SK-N-SH (cell line): ENCODE measurements at regions not wholly inside any gene's neighbourhood (a gene's known extent, or its start where the extent isn't known, plus 50 kb on each side); places are given as distances from the start of the nearest gene placed in this dataset.

ENCODE experiments used
- EP300 ChIP-seq, 2 experiments: IDR thresholded peaks; 2 replicates each; pipeline versions ENCODE4 v1.4.0 to v1.6.1; 2012; ENCODE audit warnings: borderline replicate concordance in 1 of 2, low read depth in 1 of 2, low read length in 1 of 2
- EZH2phosphoT487 ChIP-seq: fragments of 200-600 bp; sonication (generic); IDR thresholded peaks from 2 replicates; pipeline ENCODE4 v1.6.1; 2017; ENCODE audit warnings: low read depth, mixed run types, mild to moderate bottlenecking, antibody characterized with exemption, moderate library complexity, borderline replicate concordance
- FOSL2 ChIP-seq: IDR thresholded peaks from 2 replicates; pipeline ENCODE4 v1.4.0; 2012; ENCODE audit warnings: low read depth, mild to moderate bottlenecking, moderate library complexity, borderline replicate concordance
- JUND ChIP-seq: IDR thresholded peaks from 2 replicates; pipeline ENCODE4 v1.4.0; 2012
- MXI1 ChIP-seq: IDR thresholded peaks from 2 replicates; pipeline ENCODE4 v1.6.1; 2012; ENCODE audit warnings: mild to moderate bottlenecking, low read depth, low read length, improper control_type of control experiment
- POLR2AphosphoS5 ChIP-seq: IDR thresholded peaks from 2 replicates; pipeline ENCODE4 v1.6.1; 2012; ENCODE audit warnings: low read depth, low read length
- RAD21 ChIP-seq: IDR thresholded peaks from 2 replicates; pipeline ENCODE4 v1.6.1; 2012; ENCODE audit warnings: mild to moderate bottlenecking, low read length
- SIN3A ChIP-seq: IDR thresholded peaks from 2 replicates; pipeline ENCODE4 v1.6.1; 2012; ENCODE audit warnings: low read depth, mild to moderate bottlenecking, low read length, moderate library complexity, borderline replicate concordance
- SMC3 ChIP-seq: IDR thresholded peaks from 2 replicates; pipeline ENCODE4 v1.6.1; 2012; ENCODE audit warnings: low read depth, low read length, improper control_type of control experiment
- TAF1 ChIP-seq: IDR thresholded peaks from 2 replicates; pipeline ENCODE4 v1.6.1; 2012; ENCODE audit warnings: low read depth, mild to moderate bottlenecking, low read length, moderate library complexity, borderline replicate concordance
- USF2 ChIP-seq: fragments of 150-350 bp; IDR thresholded peaks from 2 replicates; pipeline ENCODE4 v1.6.1; 2017; ENCODE audit warnings: antibody characterized with exemption, low read length, low read depth, borderline replicate concordance
- YY1 ChIP-seq: IDR thresholded peaks from 2 replicates; pipeline ENCODE4 v1.4.0; 2012; ENCODE audit warnings: low read depth, mild to moderate bottlenecking
- TF ChIP-seq, protein P1 (sequence below): fragments of 200-600 bp; sonication (generic); IDR thresholded peaks from 2 replicates; pipeline ENCODE4 v1.6.1; 2017; ENCODE audit warnings: antibody characterized with exemption, mild to moderate bottlenecking, moderate library complexity
- TF ChIP-seq, protein P2 (sequence below): IDR thresholded peaks from 2 replicates; pipeline ENCODE4 v1.6.1; 2012; ENCODE audit warnings: mild to moderate bottlenecking, low read depth, low read length, moderate library complexity

DNA sequence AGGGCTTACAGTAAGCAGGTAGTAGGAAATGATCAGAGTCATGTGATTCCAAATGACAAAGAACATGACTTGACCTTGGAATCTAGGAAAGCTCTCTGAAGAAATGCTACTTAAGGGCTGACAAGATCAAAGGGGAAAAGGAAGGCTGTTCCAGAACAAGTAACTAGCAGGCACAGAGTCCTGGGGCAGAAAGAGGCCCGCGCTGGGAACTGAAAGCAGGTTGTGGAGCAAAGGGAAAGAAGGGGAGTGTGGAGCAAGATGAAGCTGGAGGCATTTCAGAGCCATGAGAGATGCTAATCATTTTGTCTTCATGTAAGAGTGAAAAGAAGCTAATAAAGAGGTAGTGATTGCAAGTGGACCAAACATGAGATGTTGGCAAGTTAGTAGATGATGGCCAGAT lies 397.5 kb downstream of the DTWD2 start:
- TF ChIP-seq, protein P1, sequence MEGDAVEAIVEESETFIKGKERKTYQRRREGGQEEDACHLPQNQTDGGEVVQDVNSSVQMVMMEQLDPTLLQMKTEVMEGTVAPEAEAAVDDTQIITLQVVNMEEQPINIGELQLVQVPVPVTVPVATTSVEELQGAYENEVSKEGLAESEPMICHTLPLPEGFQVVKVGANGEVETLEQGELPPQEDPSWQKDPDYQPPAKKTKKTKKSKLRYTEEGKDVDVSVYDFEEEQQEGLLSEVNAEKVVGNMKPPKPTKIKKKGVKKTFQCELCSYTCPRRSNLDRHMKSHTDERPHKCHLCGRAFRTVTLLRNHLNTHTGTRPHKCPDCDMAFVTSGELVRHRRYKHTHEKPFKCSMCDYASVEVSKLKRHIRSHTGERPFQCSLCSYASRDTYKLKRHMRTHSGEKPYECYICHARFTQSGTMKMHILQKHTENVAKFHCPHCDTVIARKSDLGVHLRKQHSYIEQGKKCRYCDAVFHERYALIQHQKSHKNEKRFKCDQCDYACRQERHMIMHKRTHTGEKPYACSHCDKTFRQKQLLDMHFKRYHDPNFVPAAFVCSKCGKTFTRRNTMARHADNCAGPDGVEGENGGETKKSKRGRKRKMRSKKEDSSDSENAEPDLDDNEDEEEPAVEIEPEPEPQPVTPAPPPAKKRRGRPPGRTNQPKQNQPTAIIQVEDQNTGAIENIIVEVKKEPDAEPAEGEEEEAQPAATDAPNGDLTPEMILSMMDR: no peak
- no peak for TF ChIP-seq EP300 (IDR thresholded peaks at IDR 0.05; ENCODE audit: borderline replicate concordance in 1 of 2, low read depth in 1 of 2, low read length in 1 of 2)
- no peak for TF ChIP-seq TAF1
- TF ChIP-seq EZH2phosphoT487: no peak
- TF ChIP-seq USF2: no peak
- TF ChIP-seq SMC3: no peak
- no peak for TF ChIP-seq MXI1
- TF ChIP-seq RAD21: no peak
- no peak for TF ChIP-seq YY1
- TF ChIP-seq, protein P2, sequence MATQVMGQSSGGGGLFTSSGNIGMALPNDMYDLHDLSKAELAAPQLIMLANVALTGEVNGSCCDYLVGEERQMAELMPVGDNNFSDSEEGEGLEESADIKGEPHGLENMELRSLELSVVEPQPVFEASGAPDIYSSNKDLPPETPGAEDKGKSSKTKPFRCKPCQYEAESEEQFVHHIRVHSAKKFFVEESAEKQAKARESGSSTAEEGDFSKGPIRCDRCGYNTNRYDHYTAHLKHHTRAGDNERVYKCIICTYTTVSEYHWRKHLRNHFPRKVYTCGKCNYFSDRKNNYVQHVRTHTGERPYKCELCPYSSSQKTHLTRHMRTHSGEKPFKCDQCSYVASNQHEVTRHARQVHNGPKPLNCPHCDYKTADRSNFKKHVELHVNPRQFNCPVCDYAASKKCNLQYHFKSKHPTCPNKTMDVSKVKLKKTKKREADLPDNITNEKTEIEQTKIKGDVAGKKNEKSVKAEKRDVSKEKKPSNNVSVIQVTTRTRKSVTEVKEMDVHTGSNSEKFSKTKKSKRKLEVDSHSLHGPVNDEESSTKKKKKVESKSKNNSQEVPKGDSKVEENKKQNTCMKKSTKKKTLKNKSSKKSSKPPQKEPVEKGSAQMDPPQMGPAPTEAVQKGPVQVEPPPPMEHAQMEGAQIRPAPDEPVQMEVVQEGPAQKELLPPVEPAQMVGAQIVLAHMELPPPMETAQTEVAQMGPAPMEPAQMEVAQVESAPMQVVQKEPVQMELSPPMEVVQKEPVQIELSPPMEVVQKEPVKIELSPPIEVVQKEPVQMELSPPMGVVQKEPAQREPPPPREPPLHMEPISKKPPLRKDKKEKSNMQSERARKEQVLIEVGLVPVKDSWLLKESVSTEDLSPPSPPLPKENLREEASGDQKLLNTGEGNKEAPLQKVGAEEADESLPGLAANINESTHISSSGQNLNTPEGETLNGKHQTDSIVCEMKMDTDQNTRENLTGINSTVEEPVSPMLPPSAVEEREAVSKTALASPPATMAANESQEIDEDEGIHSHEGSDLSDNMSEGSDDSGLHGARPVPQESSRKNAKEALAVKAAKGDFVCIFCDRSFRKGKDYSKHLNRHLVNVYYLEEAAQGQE: no peak
- no peak for TF ChIP-seq JUND
- TF ChIP-seq FOSL2: no peak
- TF ChIP-seq POLR2AphosphoS5: no peak
- no peak for TF ChIP-seq SIN3A
